Stimulated activated CD4-positive, alpha-beta T cell treated with anti-CD3 and anti-CD28 coated beads, Interleukin-1b, Interleukin-23, amount 100 ng/mL, for 48 hours (primary cell): ENCODE measurements at regions not wholly inside any gene's neighbourhood (a gene's known extent, or its start where the extent isn't known, plus 50 kb on each side); places are given as distances from the start of the nearest gene placed in this dataset.

Source experiments
- DNase-seq: peaks from one replicate; pipeline ENCODE4 v3.0.0-alpha.2; 2020

GRCh38 chr2:71887196-71887595 lies 260.5 kb downstream of the CYP26B1 start:
- no peak for DNase-seq

GRCh38 chr2:71886241-71886640 lies 261.4 kb downstream of the CYP26B1 start:
- DNase-seq, result no peak

GRCh38 chr2:71884303-71885042 lies 263.2 kb downstream of the CYP26B1 start:
- DNase-seq, result no peak

- no peak for DNase-seq
These were observed 264.7 kb downstream of the CYP26B1 start for GRCh38 chr2:71882949-71883472.

GRCh38 chr2:71882236-71882946 lies 265.3 kb downstream of the CYP26B1 start:
- DNase-seq, result no peak

- DNase-seq, result no peak
These were observed 266.6 kb downstream of the CYP26B1 start for GRCh38 chr2:71880846-71881610.

- no peak for DNase-seq
These were observed 267.4 kb downstream of the CYP26B1 start for GRCh38 chr2:71880287-71880686.

- DNase-seq, result no peak
These were observed 268.0 kb downstream of the CYP26B1 start for GRCh38 chr2:71879509-71880184.

GRCh38 chr2:71878626-71879508 lies 268.8 kb downstream of the CYP26B1 start:
- DNase-seq, result no peak

- DNase-seq, result no peak
These were observed 270.0 kb downstream of the CYP26B1 start for GRCh38 chr2:71877636-71878035.

GRCh38 chr2:71876542-71877451 lies 270.9 kb downstream of the CYP26B1 start:
- no peak for DNase-seq

- DNase-seq, result no peak
These were observed 275.1 kb downstream of the CYP26B1 start for GRCh38 chr2:71872466-71873051.

GRCh38 chr2:71865391-71865965 lies 282.2 kb downstream of the CYP26B1 start:
- DNase-seq, result no peak

- no peak for DNase-seq
These were observed 283.6 kb downstream of the CYP26B1 start for GRCh38 chr2:71864085-71864484.

- no peak for DNase-seq
These were observed 284.3 kb downstream of the CYP26B1 start for GRCh38 chr2:71863396-71863795.

- DNase-seq, result no peak
These were observed 284.7 kb downstream of the CYP26B1 start for GRCh38 chr2:71862921-71863320.

- DNase-seq, result no peak
These were observed 286.2 kb downstream of the CYP26B1 start for GRCh38 chr2:71861186-71862160.

GRCh38 chr2:71860381-71860926 lies 287.2 kb downstream of the CYP26B1 start:
- DNase-seq, result no peak
